NCI-H2227 (cell line): ENCODE measurements at regions not wholly inside any gene's neighbourhood (a gene's known extent, or its start where the extent isn't known, plus 50 kb on each side); places are given as distances from the start of the nearest gene placed in this dataset.

Experiments used
- DNase-seq: peaks from one replicate; lab custom pipeline; 2025; ENCODE audit not compliant: unreplicated experiment; lab: John Stamatoyannopoulos, UW

- no peak for DNase-seq
These were observed 92.3 kb upstream of the UPP2 start for GRCh38 chr2:158009399-158009798.

- peak; percentile 28 for DNase-seq
These were observed 94.5 kb upstream of the UPP2 start for GRCh38 chr2:158006961-158007719.

GRCh38 chr2:158004126-158004764 lies 97.4 kb upstream of the UPP2 start:
- DNase-seq = no peak

DNA sequence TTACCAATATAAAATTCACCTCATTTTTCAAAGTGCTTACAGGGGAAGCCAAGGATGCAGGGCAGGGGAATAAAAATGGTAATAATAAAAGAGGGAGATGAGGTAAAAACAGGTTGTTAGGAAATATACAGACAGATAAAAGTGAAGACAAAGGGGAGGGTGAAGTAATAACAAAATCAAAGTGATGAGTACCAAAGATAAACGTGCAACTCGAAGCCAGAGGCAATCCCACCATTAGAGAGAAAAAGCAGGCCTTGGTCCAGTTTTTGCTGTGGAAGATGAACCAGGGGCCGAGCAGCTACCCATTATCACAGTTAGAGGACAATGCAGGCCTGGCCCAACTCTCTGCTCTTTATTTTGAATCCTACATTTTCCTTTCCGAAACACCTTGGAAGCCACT lies 99.6 kb upstream of the UPP2 start:
- DNase-seq = no peak

DNA sequence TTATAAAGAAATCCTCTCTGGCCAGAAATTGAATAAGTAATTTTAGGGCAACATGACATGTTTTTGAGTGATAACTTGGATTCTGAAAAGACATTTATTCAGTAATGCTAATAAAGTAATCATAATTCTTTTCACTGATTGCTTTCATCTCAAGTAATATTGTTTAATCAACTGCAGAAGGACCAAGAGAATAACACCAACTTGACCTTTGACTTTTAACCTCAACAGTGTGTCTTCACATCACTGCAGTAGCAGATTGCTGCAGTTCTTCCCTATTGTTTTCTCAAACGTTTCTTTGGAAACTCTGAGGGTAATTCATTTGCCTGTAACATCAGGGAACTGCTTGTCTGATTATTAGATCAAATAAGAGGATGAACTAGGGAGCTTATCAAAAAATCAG lies 104.9 kb upstream of the UPP2 start:
- DNase-seq = no peak

GRCh38 chr2:157995117-157995516 lies 106.6 kb upstream of the UPP2 start:
- no peak for DNase-seq

GRCh38 chr2:157991932-157992331 lies 109.7 kb upstream of the UPP2 start:
- DNase-seq = no peak

GRCh38 chr2:157990173-157990572 lies 111.5 kb upstream of the UPP2 start:
- DNase-seq = peak; percentile 52

- DNase-seq = no peak
These were observed 112.4 kb upstream of the UPP2 start for GRCh38 chr2:157989227-157989626.

GRCh38 chr2:157986761-157987160 lies 110.6 kb upstream of the ACVR1 start:
- no peak for DNase-seq

DNA sequence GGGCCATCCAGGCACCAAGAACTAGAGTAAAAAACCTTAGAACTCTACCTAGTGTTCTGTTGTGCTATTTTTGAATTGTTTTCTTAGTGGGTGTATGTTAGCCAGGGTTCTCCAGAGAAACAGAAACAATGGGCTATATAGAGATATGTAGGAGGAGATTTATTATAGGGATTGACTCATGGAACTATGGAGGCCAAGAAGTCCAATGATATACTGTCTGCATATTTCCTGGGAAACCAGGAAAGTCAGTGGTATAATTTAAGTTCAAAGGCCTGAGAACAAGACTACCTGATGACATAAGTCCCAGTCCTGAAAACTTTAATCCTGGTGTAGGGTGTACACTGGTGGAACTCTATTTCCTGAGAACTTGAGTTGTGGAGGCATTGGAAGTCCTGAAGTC lies 108.7 kb upstream of the ACVR1 start:
- no peak for DNase-seq

GRCh38 chr2:157980020-157980419 lies 103.9 kb upstream of the ACVR1 start:
- DNase-seq = no peak

DNA sequence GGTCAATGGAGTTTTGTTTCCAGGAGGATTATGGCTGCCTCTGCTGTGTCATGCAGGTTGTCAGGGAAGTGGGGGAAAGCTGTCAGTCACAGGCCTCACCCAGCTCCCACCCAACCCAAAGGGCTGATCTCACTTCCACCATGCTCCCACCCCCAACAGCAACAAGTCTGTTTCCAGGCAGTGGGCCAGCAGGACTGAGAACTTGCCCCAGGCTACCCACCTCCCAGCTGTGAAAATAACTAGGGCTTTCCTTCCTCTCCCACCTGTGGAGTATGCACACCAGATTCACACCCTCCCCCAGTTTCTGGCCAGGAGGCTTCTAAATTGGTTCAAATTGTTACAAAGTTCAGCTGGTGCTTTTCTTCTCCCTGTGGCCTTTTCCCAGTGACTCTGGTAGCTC lies 95.6 kb upstream of the ACVR1 start:
- no peak for DNase-seq

DNA sequence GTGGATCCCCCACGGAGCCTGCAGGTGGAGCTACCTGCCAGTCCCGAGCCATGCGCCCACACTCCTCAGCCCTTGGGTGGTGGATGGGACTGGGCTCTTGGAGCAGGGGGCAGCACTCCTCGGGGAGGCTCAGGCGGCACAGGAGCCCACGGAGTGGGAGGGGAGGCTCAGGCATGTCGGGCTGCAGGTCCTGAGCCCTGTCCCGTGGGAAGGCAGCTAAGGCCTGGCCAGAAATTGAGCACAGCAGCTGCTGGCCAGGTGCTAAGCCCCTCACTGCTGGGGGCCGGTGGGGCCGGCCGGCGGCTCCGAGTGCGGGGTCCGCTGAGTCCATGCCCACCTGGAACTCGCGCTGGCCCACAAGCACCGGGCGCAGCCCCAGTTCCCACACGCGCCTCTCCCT lies 91.7 kb upstream of the ACVR1 start:
- no peak for DNase-seq

GRCh38 chr2:157959249-157959648 lies 83.1 kb upstream of the ACVR1 start:
- no peak for DNase-seq

DNA sequence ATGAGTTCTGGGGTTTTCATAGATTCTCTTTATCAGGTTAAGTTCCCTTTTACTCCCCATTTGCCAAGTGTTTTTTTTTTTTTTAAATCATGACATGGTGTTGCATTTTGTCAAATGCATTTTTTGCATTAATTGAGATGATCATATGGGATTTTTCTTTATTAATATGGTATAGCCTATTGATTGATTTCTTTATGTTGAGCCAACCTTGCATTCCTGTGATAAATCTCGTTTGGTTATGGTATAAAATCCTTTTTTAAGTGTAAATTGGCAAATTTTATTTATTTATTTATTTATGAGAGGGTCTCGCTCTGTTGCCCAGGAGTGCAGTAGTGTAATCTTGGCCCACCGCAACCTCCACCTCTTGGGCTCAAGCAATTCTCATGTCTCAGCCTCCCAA lies 81.5 kb upstream of the ACVR1 start:
- DNase-seq = no peak

GRCh38 chr2:157952558-157952957 lies 76.4 kb upstream of the ACVR1 start:
- DNase-seq = no peak

GRCh38 chr2:157948856-157949255 lies 72.7 kb upstream of the ACVR1 start:
- DNase-seq = no peak

DNA sequence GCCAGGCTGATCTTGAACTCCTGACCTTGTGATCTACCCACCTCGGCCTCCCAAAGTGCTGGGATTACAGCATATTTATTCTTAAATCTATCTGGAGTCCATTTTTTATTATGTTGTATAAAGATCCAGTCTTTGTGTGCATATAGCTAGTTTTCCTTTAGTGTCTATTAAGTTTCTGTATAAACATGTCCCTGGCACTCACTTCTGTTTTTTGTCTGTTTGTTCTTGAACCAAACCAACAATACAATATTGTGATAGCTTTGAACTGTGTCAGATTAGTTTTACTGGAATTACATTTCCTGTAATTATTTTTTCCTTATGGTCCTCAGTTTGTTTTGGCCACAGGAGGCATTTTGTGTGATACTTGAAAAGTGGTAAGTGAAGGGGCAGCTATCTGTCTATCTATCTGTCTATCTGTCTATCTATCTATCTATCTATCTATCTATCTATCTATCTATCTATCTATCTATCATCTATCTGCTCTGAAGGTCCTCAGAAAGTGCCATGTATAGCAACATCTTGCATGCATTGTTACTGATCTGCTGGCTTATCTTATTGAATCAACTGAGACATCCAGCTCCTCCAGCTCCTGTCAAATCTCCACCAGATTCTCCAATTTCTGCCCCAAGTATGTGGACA lies 70.9 kb upstream of the ACVR1 start:
- no peak for DNase-seq

DNA sequence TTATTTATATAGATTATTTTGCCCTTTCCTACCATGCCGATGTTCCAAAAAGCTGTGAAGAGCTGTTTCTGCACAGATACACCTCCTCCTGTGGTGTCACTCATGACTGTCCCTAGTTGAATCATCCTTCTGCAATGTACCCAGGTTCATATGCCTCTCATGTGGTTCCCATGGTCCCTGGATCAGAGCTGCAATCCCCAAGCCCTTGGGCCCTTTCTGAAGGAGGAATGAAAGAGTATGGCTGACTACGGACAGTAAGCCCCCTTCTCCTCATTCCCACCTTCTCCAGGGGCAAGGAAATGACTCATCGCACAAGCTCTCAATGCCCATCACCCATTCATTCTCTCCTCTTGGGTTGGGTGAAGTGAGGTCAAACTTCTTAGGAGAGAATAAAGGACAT lies 63.9 kb upstream of the ACVR1 start:
- no peak for DNase-seq

DNA sequence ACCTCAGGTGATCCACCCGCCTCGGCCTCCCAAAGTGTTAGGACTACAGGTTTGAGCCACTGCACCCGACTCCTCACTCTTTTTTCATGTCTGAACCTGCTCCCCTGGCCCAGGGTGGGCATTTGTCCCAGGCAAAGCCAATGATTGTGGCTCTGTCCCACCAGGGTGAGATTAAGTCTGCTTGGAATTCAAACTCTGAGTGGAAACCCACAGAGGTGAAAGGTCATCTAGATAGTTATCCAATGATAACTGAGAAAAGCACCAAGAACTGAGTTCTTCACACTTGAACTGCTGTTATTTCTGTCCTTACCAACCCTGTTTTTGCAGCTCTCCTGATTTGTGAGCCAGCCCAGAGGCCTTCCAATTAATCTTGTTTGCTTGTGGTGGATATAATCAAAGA lies 62.4 kb upstream of the ACVR1 start:
- DNase-seq = no peak

DNA sequence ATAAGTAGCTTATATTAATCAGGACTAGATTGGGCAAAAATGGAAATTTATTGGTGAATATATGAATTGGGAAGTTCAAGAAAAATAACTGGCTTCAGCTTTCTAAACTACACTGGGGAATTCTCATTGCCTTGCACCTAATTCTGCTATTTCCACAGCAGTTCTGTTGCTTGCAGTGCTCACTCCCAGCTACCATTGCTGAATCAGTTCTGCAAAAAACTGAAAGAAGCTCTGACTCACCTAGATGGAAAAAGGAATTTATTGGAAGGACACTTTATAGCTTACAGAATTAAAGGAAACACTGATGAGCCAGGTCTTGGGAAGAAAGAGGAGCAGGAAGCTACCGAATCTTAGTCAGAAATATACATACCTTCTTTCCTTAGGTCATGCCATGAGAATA lies 60.3 kb upstream of the ACVR1 start:
- no peak for DNase-seq
